DOHH2 (cell line): ENCODE measurements at regions not wholly inside any gene's neighbourhood (a gene's known extent, or its start where the extent isn't known, plus 50 kb on each side); places are given as distances from the start of the nearest gene placed in this dataset.
"Not testable (repeated sequence)": the region's sequence is repeated elsewhere in the genome, so short reads cannot be mapped to it uniquely, and the experiment has no call there.

Source experiments
- H3F3A ChIP-seq: fragments of 200-600 bp; sonication (generic), shearing (Covaris generic); 2 replicates; pipeline ENCODE4 v1.6.0; 2016; ENCODE audit warnings: antibody characterized with exemption, mild to moderate bottlenecking; ENCODE audit not compliant: control insufficient read depth, insufficient read depth
- H3K27ac ChIP-seq: fragments of 200-600 bp; sonication (generic); 2 replicates; pipeline ENCODE4 v1.5.1; 2014; ENCODE audit warnings: low read depth, mild to moderate bottlenecking, low read length, moderate library complexity
- H3K27me3 ChIP-seq: fragments of 200-600 bp; sonication (generic); 2 replicates; pipeline ENCODE4 v1.6.1; 2014; ENCODE audit warnings: mild to moderate bottlenecking, low read length, mixed read lengths; ENCODE audit not compliant: control insufficient read depth
- H3K36me3 ChIP-seq: fragments of 200-600 bp; sonication (generic); 2 replicates; pipeline ENCODE4 v1.6.1; 2014; ENCODE audit warnings: mild to moderate bottlenecking, low read length, moderate library complexity, mixed read lengths; ENCODE audit not compliant: control insufficient read depth
- H3K4me1 ChIP-seq: fragments of 200-600 bp; sonication (generic); 2 replicates; pipeline ENCODE4 v1.6.1; 2014; ENCODE audit warnings: mild to moderate bottlenecking, low read length, mixed read lengths; ENCODE audit not compliant: control insufficient read depth
- H3K4me2 ChIP-seq: fragments of 200-600 bp; sonication (generic); 2 replicates; pipeline ENCODE4 v1.6.0; 2014; ENCODE audit warnings: mild to moderate bottlenecking, low read length, moderate library complexity
- H3K4me3 ChIP-seq: fragments of 200-600 bp; sonication (generic); 2 replicates; pipeline ENCODE4 v1.5.1; 2014; ENCODE audit warnings: mild to moderate bottlenecking, low read length, mixed read lengths
- H3K79me2 ChIP-seq: fragments of 200-600 bp; sonication (generic); 2 replicates; pipeline ENCODE4 v1.6.1; 2014; ENCODE audit warnings: mild to moderate bottlenecking, low read length, mixed read lengths; ENCODE audit not compliant: control insufficient read depth
- H3K9me2 ChIP-seq: fragments of 200-600 bp; sonication (generic); replicated peaks from 2 replicates; pipeline ENCODE4 v1.6.1; 2014; ENCODE audit warnings: mild to moderate bottlenecking, low read length, mixed read lengths; ENCODE audit not compliant: control insufficient read depth
- H3K9me3 ChIP-seq: fragments of 200-600 bp; sonication (generic); 2 replicates; pipeline ENCODE4 v1.6.1; 2014; ENCODE audit warnings: antibody characterized with exemption, low read length, mixed read lengths; ENCODE audit not compliant: control insufficient read depth, insufficient read depth
- H4K20me1 ChIP-seq: fragments of 200-600 bp; sonication (generic); 2 replicates; pipeline ENCODE4 v1.6.0; 2014; ENCODE audit warnings: low read depth, mild to moderate bottlenecking, antibody characterized with exemption, low read length, moderate library complexity; ENCODE audit not compliant: control insufficient read depth, insufficient read depth
- EZH2phosphoT487 ChIP-seq: fragments of 200-600 bp; sonication (generic); IDR thresholded peaks from 2 replicates; pipeline ENCODE4 v1.6.1; 2017; ENCODE audit warnings: borderline replicate concordance, mild to moderate bottlenecking, antibody characterized with exemption, low read length, moderate library complexity, mixed read lengths
- TF ChIP-seq, protein P1 (sequence below): fragments of 200-600 bp; sonication (generic); IDR thresholded peaks from one replicate; pipeline ENCODE4 v1.5.1; 2014; ENCODE audit warnings: antibody characterized with exemption, mild to moderate bottlenecking, low read depth, low read length; ENCODE audit not compliant: poor library complexity, severe bottlenecking

- no peaks in the 10 kb centered on the region for H3K36me3 ChIP-seq
- H3F3A ChIP-seq = no peaks in the 10 kb centered on the region
- TF ChIP-seq EZH2phosphoT487 = no peak
- TF ChIP-seq, protein P1, sequence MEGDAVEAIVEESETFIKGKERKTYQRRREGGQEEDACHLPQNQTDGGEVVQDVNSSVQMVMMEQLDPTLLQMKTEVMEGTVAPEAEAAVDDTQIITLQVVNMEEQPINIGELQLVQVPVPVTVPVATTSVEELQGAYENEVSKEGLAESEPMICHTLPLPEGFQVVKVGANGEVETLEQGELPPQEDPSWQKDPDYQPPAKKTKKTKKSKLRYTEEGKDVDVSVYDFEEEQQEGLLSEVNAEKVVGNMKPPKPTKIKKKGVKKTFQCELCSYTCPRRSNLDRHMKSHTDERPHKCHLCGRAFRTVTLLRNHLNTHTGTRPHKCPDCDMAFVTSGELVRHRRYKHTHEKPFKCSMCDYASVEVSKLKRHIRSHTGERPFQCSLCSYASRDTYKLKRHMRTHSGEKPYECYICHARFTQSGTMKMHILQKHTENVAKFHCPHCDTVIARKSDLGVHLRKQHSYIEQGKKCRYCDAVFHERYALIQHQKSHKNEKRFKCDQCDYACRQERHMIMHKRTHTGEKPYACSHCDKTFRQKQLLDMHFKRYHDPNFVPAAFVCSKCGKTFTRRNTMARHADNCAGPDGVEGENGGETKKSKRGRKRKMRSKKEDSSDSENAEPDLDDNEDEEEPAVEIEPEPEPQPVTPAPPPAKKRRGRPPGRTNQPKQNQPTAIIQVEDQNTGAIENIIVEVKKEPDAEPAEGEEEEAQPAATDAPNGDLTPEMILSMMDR = no peak
- H3K9me2 ChIP-seq = no peaks in the 10 kb centered on the region
- no peaks in the 10 kb centered on the region for H3K27me3 ChIP-seq
- no peak overlapping the region for H3K4me2 ChIP-seq
- H3K4me1 ChIP-seq = no peaks in the 10 kb centered on the region
- H3K27ac ChIP-seq = no peak overlapping the region
- H4K20me1 ChIP-seq = no peaks in the 10 kb centered on the region
- no peaks in the 10 kb centered on the region for H3K79me2 ChIP-seq
- no peak overlapping the region for H3K4me3 ChIP-seq
- H3K9me3 ChIP-seq = no peaks in the 10 kb centered on the region
These were observed 565.0 kb upstream of the ADGRB3 start for GRCh38 chr6:68069921-68070710.

- Histone ChIP-seq H3K27me3 (no peaks in the 10 kb centered on the region), H3K9me3 (no peaks in the 10 kb centered on the region), H3K9me2 (no peaks in the 10 kb centered on the region), H3F3A (no peaks in the 10 kb centered on the region), H3K4me3 (no peak overlapping the region), H3K4me1 (no peaks in the 10 kb centered on the region), H4K20me1 (no peaks in the 10 kb centered on the region), H3K36me3 (no peaks in the 10 kb centered on the region), H3K79me2 (no peaks in the 10 kb centered on the region), H3K4me2 (no peak overlapping the region), H3K27ac (no peak overlapping the region)
- TF ChIP-seq, protein P1 = no peak
- no peak for TF ChIP-seq EZH2phosphoT487
These were observed 575.2 kb upstream of the ADGRB3 start for GRCh38 chr6:68059899-68060298.

DNA sequence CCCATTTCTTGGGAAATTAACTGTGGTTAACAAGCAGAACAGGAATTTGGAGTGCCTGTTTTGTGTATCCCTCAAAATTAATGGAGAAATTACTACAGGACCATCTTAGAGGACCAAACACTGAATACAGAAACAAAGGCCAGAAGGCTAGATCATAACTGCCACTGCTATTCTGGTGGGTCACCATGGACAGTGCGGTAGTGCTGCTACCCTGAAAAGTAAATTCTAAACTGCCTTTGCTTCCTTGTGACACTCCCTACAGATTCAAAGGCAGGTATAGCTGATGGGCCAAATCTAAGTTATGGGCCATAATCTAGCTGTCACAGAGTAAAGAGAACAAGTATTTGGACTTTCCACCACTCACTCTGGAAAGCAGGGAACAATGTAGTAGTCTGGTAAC is 575.8 kb upstream of the ADGRB3 start:
- Histone ChIP-seq H3K79me2 (no peaks in the 10 kb centered on the region), H3K4me1 (no peaks in the 10 kb centered on the region), H3F3A (no peaks in the 10 kb centered on the region), H3K4me3 (no peak overlapping the region), H3K27me3 (no peaks in the 10 kb centered on the region), H3K36me3 (no peaks in the 10 kb centered on the region), H3K9me2 (no peaks in the 10 kb centered on the region), H3K9me3 (no peaks in the 10 kb centered on the region), H3K27ac (no peak overlapping the region), H4K20me1 (no peaks in the 10 kb centered on the region), H3K4me2 (no peak overlapping the region)
- no peak for TF ChIP-seq EZH2phosphoT487
- TF ChIP-seq, protein P1 = no peak

GRCh38 chr6:68056596-68056995 is 578.5 kb upstream of the ADGRB3 start:
- H3K4me3 ChIP-seq, H3K36me3 ChIP-seq, H3K9me3 ChIP-seq, H3K4me1 ChIP-seq, H3K9me2 ChIP-seq, H3K4me2 ChIP-seq, H4K20me1 ChIP-seq, H3K79me2 ChIP-seq, H3K27me3 ChIP-seq, H3F3A ChIP-seq, H3K27ac ChIP-seq: not testable (repeated sequence)
